GM12878 (cell line): ENCODE measurements at regions not wholly inside any gene's neighbourhood (a gene's known extent, or its start where the extent isn't known, plus 50 kb on each side); places are given as distances from the start of the nearest gene placed in this dataset.
A peak's percentile ranks its signal among the peaks of the same experiment; 100 is the strongest.

ENCODE experiments used
- ATAC-seq: fragments of 200-7000 bp; cut with Tn5 transposase; 3 replicates; pipeline ENCODE4 v1.9.1; 2020; ENCODE audit warnings: mild to moderate bottlenecking, moderate library complexity
- BruUV-seq: library from RNA; stranded (reverse); fragments of 400-500 nt; replicated peaks from 2 replicates; lab custom pipeline; 2021; lab: Mats Ljungman, UMichigan
- CTCF ChIA-PET: fragments of 300-600 bp; sonication (Branson Sonifier 250); formaldehyde crosslinking; extraction: SDS; loops from one replicate; lab custom pipeline; 2021; ENCODE audit warnings: inconsistent platforms; lab: Yijun Ruan, JAX
- POLR2A ChIA-PET: fragments of 350-600 bp; formaldehyde crosslinking; extraction: SDS; loops from one replicate; lab custom pipeline; 2021; ENCODE audit warnings: inconsistent platforms; lab: Charles Lee
- RAD21 ChIA-PET: fragments of 300-600 bp; sonication (Branson Sonifier 250); formaldehyde crosslinking; loops from one replicate; lab custom pipeline; 2023; ENCODE audit warnings: antibody characterized with exemption; ENCODE audit not compliant: unreplicated experiment; lab: Charles Lee
- SMC1A ChIA-PET: fragments of 300-600 bp; sonication (Branson Sonifier 250); formaldehyde crosslinking; loops from one replicate; lab custom pipeline; 2023; ENCODE audit not compliant: unreplicated experiment, uncharacterized antibody; lab: Charles Lee
- DNase-seq: peaks from one replicate; pipeline ENCODE4 v3.0.0-alpha.2; 2011; ENCODE audit warnings: low read depth, low spot score
- FAIRE-seq: peaks from 3 replicates; lab custom pipeline; 2011; peaks lifted over from hg19 to GRCh38; lab: Jason Lieb, UNC
- H2AFZ ChIP-seq: 2 replicates; pipeline ENCODE4 v1.6.0; 2011; ENCODE audit warnings: low read depth, low read length, control low read depth; ENCODE audit not compliant: control insufficient read depth
- H3K27ac ChIP-seq: 2 replicates; pipeline ENCODE4 v1.5.1; 2011; ENCODE audit warnings: control low read depth; ENCODE audit not compliant: control insufficient read depth, insufficient read depth
- H3K27me3 ChIP-seq, 2 experiments: replicated peaks in 1 of 2; 2 replicates each; pipeline versions ENCODE4 v1.6.0 to v1.6.1; 2011; ENCODE audit warnings: low read length in 1 of 2; ENCODE audit not compliant: control insufficient read depth in 2 of 2, insufficient read depth in 2 of 2
- H3K36me3 ChIP-seq, 2 experiments: 2 replicates each; pipeline ENCODE4 v1.5.1; 2011; ENCODE audit warnings: low read length in 1 of 2; ENCODE audit not compliant: control insufficient read depth in 2 of 2, insufficient read depth in 2 of 2
- H3K4me1 ChIP-seq: 2 replicates; pipeline ENCODE4 v1.6.1; 2011; ENCODE audit warnings: mild to moderate bottlenecking, low read length, moderate library complexity, mixed read lengths; ENCODE audit not compliant: control insufficient read depth, insufficient read depth
- H3K4me2 ChIP-seq: 2 replicates; pipeline ENCODE4 v1.6.0; 2011; ENCODE audit warnings: control low read depth; ENCODE audit not compliant: control insufficient read depth, insufficient read depth
- H3K4me3 ChIP-seq: fragments of 200-600 bp; sonication (generic); 2 replicates; pipeline ENCODE4 v1.5.1; 2016
- H3K79me2 ChIP-seq: 2 replicates; pipeline ENCODE4 v1.6.0; 2011; ENCODE audit warnings: low read length; ENCODE audit not compliant: control insufficient read depth, insufficient read depth
- H3K9ac ChIP-seq: 2 replicates; pipeline ENCODE4 v1.8.0; 2011; ENCODE audit warnings: low read length, control low read depth, mixed read lengths; ENCODE audit not compliant: control insufficient read depth, insufficient read depth
- H3K9me3 ChIP-seq: replicated peaks from 3 replicates; pipeline ENCODE4 v1.5.1; 2011; ENCODE audit warnings: mild to moderate bottlenecking, low read length; ENCODE audit not compliant: control insufficient read depth, insufficient read depth
- H4K20me1 ChIP-seq: 2 replicates; pipeline ENCODE4 v1.6.0; 2011; ENCODE audit not compliant: control insufficient read depth, insufficient read depth
- BRCA1 ChIP-seq: IDR thresholded peaks from 2 replicates; pipeline ENCODE4 v1.6.1; 2011; ENCODE audit warnings: low read depth, low read length, improper control_type of control experiment
- CBX3 ChIP-seq: fragments of 200-600 bp; sonication (generic); IDR thresholded peaks from 2 replicates; pipeline ENCODE4 v1.6.1; 2016; ENCODE audit warnings: low read depth, borderline replicate concordance
- CBX5 ChIP-seq: sonication (generic); IDR thresholded peaks from 2 replicates; pipeline ENCODE4 v1.6.1; 2016; ENCODE audit warnings: low read depth, moderate library complexity, mild to moderate bottlenecking, inconsistent platforms
- E2F8 ChIP-seq: fragments of 450-650 bp; IDR thresholded peaks from 2 replicates; pipeline ENCODE4 v1.6.1; 2018; ENCODE audit warnings: mild to moderate bottlenecking, low read depth, moderate library complexity; ENCODE audit not compliant: partially characterized antibody
- EZH2 ChIP-seq: IDR thresholded peaks from 2 replicates; pipeline ENCODE4 v1.6.1; 2012; ENCODE audit warnings: low read depth, mild to moderate bottlenecking, control low read depth, inconsistent platforms, low read length, borderline replicate concordance; ENCODE audit not compliant: control insufficient read depth
- HDAC2 ChIP-seq: fragments of 200-600 bp; sonication (generic); IDR thresholded peaks from 2 replicates; pipeline ENCODE4 v1.6.1; 2017
- HDGF ChIP-seq: fragments of 450-650 bp; IDR thresholded peaks from 2 replicates; pipeline ENCODE4 v1.6.1; 2016; ENCODE audit warnings: antibody characterized with exemption
- NFXL1 ChIP-seq: fragments of 450-650 bp; IDR thresholded peaks from 2 replicates; pipeline ENCODE4 v1.6.1; 2017; ENCODE audit warnings: antibody characterized with exemption, mild to moderate bottlenecking, borderline replicate concordance
- NFYB ChIP-seq: IDR thresholded peaks from 2 replicates; pipeline ENCODE4 v1.6.1; 2011; ENCODE audit warnings: low read depth, mild to moderate bottlenecking, low read length, improper control_type of control experiment, moderate library complexity; ENCODE audit not compliant: insufficient read depth
- SREBF1 ChIP-seq: IDR thresholded peaks from 2 replicates; pipeline ENCODE4 v1.6.1; 2012; ENCODE audit warnings: mild to moderate bottlenecking, low read length
- TCF7 ChIP-seq: IDR thresholded peaks from 2 replicates; pipeline ENCODE4 v1.6.1; 2014; ENCODE audit warnings: antibody characterized with exemption, borderline replicate concordance
- ZBTB11 ChIP-seq: fragments of 450-650 bp; formaldehyde crosslinking; IDR thresholded peaks from 2 replicates; pipeline ENCODE4 v1.5.0; 2022; ENCODE audit warnings: mild to moderate bottlenecking, missing genetic modification characterization
- WGBS: methylation state at CpG from one replicate; pipeline ENCODE4 v1.1.6; 2016; ENCODE audit warnings: low lambda C conversion rate; ENCODE audit not compliant: insufficient replicate concordance, insufficient coverage; ENCODE audit errors: missing lambda C conversion rate; 5-methylcytosine and 5-hydroxymethylcytosine counted together
- in situ Hi-C: fragments of 300-500 bp; cut with MboI; formaldehyde crosslinking; loops from 9 replicates; pipeline ENCODE4 v1.14.3; 2018; ENCODE audit warnings: mixed read lengths
- intact Hi-C: fragments of 100-400 bp; cut with micrococcal nuclease; formaldehyde crosslinking; loops from one replicate; pipeline ENCODE4 v1.14.2; 2022; ENCODE audit not compliant: unreplicated experiment
- TF ChIP-seq, protein P1 (sequence below): fragments of 450-650 bp; conservative IDR thresholded peaks from 2 replicates; pipeline ENCODE4 v1.6.1; 2017; ENCODE audit warnings: mild to moderate bottlenecking, moderate library complexity

DNA sequence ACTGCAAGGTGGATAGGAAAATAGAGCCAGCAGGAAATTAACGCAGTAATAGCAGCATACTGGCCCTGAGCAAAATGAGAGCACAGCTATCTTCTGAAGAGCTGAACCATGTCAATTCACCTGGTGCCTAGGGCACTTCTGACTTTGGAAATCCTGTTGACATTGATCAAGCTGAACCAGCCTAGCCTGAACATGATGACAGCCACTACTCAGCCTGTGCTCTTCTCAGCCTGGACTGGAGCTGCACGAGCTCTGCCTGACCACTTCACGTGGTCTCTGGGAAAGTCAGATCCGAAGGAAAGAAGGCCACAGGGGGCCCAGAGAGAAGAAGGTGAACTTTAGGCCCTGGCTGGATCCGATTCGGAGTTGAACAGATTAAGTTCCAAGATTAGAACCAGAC lies 421.9 kb downstream of the LPIN1 start (continued):
- TF ChIP-seq, protein P1, sequence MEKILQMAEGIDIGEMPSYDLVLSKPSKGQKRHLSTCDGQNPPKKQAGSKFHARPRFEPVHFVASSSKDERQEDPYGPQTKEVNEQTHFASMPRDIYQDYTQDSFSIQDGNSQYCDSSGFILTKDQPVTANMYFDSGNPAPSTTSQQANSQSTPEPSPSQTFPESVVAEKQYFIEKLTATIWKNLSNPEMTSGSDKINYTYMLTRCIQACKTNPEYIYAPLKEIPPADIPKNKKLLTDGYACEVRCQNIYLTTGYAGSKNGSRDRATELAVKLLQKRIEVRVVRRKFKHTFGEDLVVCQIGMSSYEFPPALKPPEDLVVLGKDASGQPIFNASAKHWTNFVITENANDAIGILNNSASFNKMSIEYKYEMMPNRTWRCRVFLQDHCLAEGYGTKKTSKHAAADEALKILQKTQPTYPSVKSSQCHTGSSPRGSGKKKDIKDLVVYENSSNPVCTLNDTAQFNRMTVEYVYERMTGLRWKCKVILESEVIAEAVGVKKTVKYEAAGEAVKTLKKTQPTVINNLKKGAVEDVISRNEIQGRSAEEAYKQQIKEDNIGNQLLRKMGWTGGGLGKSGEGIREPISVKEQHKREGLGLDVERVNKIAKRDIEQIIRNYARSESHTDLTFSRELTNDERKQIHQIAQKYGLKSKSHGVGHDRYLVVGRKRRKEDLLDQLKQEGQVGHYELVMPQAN = no peak
- no peak for TF ChIP-seq TCF7
- TF ChIP-seq, all 136 proteins: peak for 0

DNA sequence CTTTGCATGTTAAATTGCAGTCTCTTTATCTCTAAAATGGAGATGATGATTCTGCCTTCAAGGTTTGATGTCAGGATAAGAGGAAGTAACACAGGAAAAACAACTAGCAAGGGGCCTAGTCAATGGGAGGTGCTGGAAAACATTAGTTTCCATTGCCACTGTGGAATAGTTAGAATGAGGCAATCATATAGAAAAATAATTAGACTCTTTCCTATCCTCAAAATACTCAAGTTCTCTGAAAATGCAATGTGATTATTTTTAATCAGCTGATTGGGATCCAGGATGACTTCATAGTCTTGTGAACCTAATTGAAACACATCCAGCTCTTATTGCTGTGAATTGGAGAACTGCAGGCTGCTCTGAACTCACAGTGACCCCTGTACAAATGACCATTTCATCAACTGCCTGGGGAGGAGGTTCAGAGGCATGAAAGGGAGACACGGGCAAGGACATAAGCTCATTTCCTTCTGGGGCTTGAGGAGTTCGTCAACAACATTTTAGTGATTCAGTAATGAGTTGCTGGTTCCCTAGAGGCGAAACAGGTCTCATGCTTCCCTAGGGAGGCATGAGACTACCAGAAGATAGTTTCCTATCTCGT lies 422.5 kb downstream of the LPIN1 start:
- Histone ChIP-seq H2AFZ (no peak overlapping the region), H3K36me3 (no peaks in the 10 kb centered on the region; a peak in 2 of 4 replicates), H4K20me1 (no peaks in the 10 kb centered on the region), H3K27ac (no peak overlapping the region), H3K27me3 (no peaks in the 10 kb centered on the region), H3K4me1 (no peaks in the 10 kb centered on the region), H3K79me2 (no peaks in the 10 kb centered on the region), H3K9me3 (no peaks in the 10 kb centered on the region), H3K4me3 (no peak overlapping the region), H3K9ac (no peak overlapping the region), H3K4me2 (no peak overlapping the region)
- POLR2A ChIA-PET = no interaction called here
- no peak for TF ChIP-seq EZH2
- TF ChIP-seq CBX3 = no peak
- no peak for TF ChIP-seq CBX5
- TF ChIP-seq BRCA1 = no peak
- no peak for TF ChIP-seq ZBTB11 (CRISPR knock-in tag)
- TF ChIP-seq SREBF1 = no peak
- TF ChIP-seq NFYB = no peak
- no peak for TF ChIP-seq NFXL1
- TF ChIP-seq E2F8 = no peak
- no peak for TF ChIP-seq HDGF
- no peak for TF ChIP-seq HDAC2
- DNase-seq = no peak
- SMC1A ChIA-PET = interaction anchor here (1.1 to 2.2 kb wide), 7 partner anchors 8 to 548 kb away, joined by 3 to 9 read pairs (median 3); no protein-coding TSS in a partner anchor
- no peak for ATAC-seq
- no TSS peak for BruUV-seq
- in situ Hi-C loops = no loop called here
- intact Hi-C loops = no loop called here
- 19% methylated on average over 4 of the region's 4 CpGs for WGBS
- CTCF ChIA-PET = interaction anchor here (0.8 to 1.5 kb wide), 4 partner anchors 74 to 548 kb away, joined by 3 to 7 read pairs (median 4); partner anchors contain the start of gene TRIB2
- peak; percentile 7 for FAIRE-seq
- RAD21 ChIA-PET = no interaction called here
